ENCODE measurements at regions not wholly inside any gene's neighbourhood (a gene's known extent, or its start where the extent isn't known, plus 50 kb on each side); places are given as distances from the start of the nearest gene placed in this dataset.

DNA sequence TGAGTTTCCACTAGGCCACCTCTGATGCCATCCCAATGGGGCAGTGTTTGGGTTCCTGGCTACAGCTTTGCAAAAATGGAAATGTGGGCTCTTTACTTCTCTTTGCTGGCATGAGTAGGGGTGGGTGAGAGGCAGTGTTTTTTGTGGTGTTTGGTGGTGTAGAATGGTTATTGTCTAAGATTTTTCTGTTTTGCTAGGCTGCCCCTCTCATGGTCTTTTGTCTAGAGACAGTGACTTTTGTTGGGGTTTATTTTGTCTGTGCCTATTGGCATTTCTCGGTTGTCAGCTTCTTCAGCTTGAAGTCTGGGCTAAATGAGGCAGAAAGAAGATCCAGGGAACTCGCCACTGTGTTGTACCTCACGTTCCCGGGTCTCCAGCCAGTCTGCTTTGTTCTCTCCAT is 112.1 kb downstream of the CENPF start:
- Histone ChIP-seq H3K27ac (no peak overlapping the region), H3K4me3 (no peak overlapping the region), H3K36me3 (no peaks in the 10 kb centered on the region), H3K27me3 (no peaks in the 10 kb centered on the region), H3K9me3 (no peaks in the 10 kb centered on the region), H3K4me1 (no peaks in the 10 kb centered on the region)
- no peak for TF ChIP-seq POLR2A (IDR thresholded peaks at IDR 0.05)
- TF ChIP-seq, protein P1, sequence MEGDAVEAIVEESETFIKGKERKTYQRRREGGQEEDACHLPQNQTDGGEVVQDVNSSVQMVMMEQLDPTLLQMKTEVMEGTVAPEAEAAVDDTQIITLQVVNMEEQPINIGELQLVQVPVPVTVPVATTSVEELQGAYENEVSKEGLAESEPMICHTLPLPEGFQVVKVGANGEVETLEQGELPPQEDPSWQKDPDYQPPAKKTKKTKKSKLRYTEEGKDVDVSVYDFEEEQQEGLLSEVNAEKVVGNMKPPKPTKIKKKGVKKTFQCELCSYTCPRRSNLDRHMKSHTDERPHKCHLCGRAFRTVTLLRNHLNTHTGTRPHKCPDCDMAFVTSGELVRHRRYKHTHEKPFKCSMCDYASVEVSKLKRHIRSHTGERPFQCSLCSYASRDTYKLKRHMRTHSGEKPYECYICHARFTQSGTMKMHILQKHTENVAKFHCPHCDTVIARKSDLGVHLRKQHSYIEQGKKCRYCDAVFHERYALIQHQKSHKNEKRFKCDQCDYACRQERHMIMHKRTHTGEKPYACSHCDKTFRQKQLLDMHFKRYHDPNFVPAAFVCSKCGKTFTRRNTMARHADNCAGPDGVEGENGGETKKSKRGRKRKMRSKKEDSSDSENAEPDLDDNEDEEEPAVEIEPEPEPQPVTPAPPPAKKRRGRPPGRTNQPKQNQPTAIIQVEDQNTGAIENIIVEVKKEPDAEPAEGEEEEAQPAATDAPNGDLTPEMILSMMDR (IDR thresholded peaks at IDR 0.05): no peak
- intact Hi-C loops (cut with DNase I; ENCODE audit: low total_unique reads): no loop called here
- DNase-seq: no peak

DNA sequence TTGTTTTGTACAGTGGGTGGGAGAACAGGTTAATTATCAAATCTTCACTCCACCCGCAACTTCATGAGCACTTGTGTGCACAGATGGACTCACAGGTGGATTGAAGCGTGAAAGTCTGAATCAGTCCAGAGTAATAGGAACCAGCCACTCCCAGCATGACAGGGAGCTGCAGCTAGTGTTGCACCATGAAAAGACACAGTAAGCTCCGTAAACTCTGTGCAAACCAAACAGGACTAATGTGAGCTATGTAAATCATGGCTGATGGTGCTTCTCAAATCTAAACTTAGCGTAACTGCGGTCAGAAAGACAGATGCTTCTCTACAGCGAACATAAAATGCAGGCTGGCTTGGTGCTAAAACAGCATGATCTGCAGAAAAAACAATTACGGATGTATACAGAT is 114.4 kb downstream of the CENPF start:
- intact Hi-C loops (cut with DNase I; ENCODE audit: low total_unique reads): no loop called here
- no peak for TF ChIP-seq POLR2A (IDR thresholded peaks at IDR 0.05)
- TF ChIP-seq, protein P1 (IDR thresholded peaks at IDR 0.05): no peak
- H3K27me3 ChIP-seq: no peaks in the 10 kb centered on the region
- H3K27ac ChIP-seq: no peak overlapping the region
- no peaks in the 10 kb centered on the region for H3K4me1 ChIP-seq
- no peaks in the 10 kb centered on the region for H3K36me3 ChIP-seq
- no peak for DNase-seq
- H3K9me3 ChIP-seq: no peaks in the 10 kb centered on the region
- H3K4me3 ChIP-seq: no peak overlapping the region

DNA sequence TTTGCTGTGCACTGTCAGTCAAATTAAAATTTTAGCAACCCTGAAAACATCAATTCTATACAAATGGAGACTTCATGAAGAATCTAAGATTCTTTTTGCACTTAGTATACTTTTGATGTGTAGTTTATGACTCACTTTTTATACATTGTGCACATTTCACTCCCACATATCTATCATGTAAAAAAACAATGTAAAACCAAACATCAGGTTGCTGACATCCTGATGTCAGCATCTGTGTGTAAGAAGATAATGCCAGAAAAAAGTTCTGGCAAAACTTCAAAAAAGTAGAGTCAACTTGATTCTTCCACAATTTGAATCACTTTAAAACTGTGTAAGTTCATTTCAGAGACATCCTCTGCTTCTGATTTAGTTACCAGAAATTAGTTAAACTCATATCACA is 115.7 kb downstream of the CENPF start:
- no peaks in the 10 kb centered on the region for H3K4me1 ChIP-seq
- TF ChIP-seq, protein P1 (IDR thresholded peaks at IDR 0.05): no peak
- no peak for TF ChIP-seq POLR2A (IDR thresholded peaks at IDR 0.05)
- no peaks in the 10 kb centered on the region for H3K36me3 ChIP-seq
- H3K4me3 ChIP-seq: no peak overlapping the region
- H3K27ac ChIP-seq: no peak overlapping the region
- no peak for DNase-seq
- H3K27me3 ChIP-seq: no peaks in the 10 kb centered on the region
- no peaks in the 10 kb centered on the region for H3K9me3 ChIP-seq
- intact Hi-C loops (cut with DNase I; ENCODE audit: low total_unique reads): no loop called here

DNA sequence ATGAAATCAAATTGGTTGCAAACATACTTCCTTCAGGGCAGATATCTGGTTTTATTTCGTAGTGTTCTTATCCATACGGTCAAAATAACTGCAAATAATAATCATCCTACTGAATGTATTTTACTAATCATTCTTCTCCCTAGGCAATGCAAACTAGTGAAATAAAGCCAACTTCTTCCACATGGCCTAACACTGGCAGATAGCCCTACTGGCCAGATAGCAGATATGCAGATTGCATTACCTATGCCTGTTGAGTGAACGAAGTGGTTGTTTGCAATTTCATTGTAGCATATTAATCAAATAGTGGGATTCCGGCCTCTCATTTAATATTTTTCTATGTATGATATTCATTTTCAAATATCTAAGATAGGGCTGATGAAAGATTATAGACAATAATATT is 116.2 kb downstream of the CENPF start:
- intact Hi-C loops (cut with DNase I; ENCODE audit: low total_unique reads): no loop called here
- DNase-seq: no peak

DNA sequence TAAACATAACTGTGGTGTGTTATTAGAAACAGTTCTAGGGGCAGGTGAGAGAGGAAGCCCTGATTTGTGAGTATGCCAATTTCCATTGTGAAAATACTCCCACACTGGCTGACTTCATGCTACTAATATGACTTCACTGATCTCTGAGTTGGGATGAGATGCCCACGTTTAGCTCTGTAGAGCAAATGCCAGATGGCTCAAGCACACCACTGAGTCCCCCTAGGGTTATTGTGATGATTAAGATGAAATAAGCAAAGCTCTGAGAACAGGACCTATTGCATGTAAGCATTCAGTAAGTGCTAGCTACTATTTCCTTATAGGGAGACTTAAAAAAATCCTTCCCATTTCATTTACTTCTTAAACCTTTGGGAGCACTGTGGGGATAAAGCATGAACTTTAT is 117.6 kb downstream of the CENPF start:
- Histone ChIP-seq H3K36me3 (no peaks in the 10 kb centered on the region), H3K4me3 (no peak overlapping the region), H3K9me3 (no peaks in the 10 kb centered on the region), H3K27ac (no peak overlapping the region), H3K4me1 (no peaks in the 10 kb centered on the region), H3K27me3 (no peaks in the 10 kb centered on the region)
- DNase-seq: no peak
- intact Hi-C loops (cut with DNase I; ENCODE audit: low total_unique reads): no loop called here
- TF ChIP-seq POLR2A (IDR thresholded peaks at IDR 0.05): no peak
- TF ChIP-seq, protein P1 (IDR thresholded peaks at IDR 0.05): no peak

More for the DNA sequence above, 116.2 kb downstream of the CENPF start:
- no peak for TF ChIP-seq POLR2A (IDR thresholded peaks at IDR 0.05)
- TF ChIP-seq, protein P1 (IDR thresholded peaks at IDR 0.05): no peak
- Histone ChIP-seq H3K9me3 (no peaks in the 10 kb centered on the region), H3K27me3 (no peaks in the 10 kb centered on the region), H3K4me1 (no peaks in the 10 kb centered on the region), H3K4me3 (no peak overlapping the region), H3K27ac (no peak overlapping the region), H3K36me3 (no peaks in the 10 kb centered on the region)
